Stimulated activated CD8-positive, alpha-beta memory T cell treated with anti-CD3 and anti-CD28 coated beads, Interleukin-15, amount 100 ng/mL, for 4 hours (primary cell): ENCODE measurements at regions not wholly inside any gene's neighbourhood (a gene's known extent, or its start where the extent isn't known, plus 50 kb on each side); places are given as distances from the start of the nearest gene placed in this dataset.
"Not testable (repeated sequence)": the region's sequence is repeated elsewhere in the genome, so short reads cannot be mapped to it uniquely, and the experiment has no call there.

Source experiments
- DNase-seq, 2 donors: peaks; one replicate each; pipeline ENCODE4 v3.0.0-alpha.2; 2020; ENCODE audit warnings: low read depth in 2 of 2

DNA sequence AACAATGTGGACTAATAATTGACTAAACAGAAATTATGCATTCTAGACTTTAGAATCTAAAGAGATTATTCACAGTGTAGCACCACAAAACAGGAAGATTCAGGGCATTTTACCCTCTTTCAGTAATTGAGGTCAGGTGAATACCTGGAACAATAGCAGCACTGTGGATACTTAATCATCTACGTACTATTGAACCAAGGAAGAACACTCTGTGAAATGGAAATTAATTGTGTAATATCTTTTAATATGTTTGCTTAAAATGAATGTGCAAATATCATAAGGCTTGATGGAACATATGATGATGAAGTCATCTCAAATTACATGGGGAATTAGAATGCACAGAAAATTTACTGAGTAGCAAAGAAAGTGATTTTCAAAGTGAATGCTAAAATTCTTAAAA is 68.5 kb upstream of the MAP9 start:
- no peak for DNase-seq

DNA sequence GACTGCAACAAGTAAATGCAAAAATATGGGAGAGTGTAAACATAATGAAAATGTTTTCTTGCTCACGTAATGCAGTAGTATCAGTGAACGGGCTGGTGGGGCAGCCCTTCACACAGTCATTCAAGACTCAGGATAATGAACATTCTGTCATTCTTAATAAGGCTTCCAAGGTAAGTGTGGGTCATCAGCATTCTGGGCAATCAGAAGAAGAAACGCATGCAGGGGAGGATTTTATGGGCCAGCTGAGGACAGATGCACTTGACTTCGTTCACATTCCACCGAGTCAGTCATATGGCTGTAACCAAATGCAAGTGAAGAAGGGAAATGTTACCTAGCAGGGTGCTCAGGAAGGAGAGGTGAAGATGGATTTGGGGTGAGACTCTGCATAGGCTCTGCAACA is 68.0 kb upstream of the MAP9 start:
- DNase-seq, result no peak

DNA sequence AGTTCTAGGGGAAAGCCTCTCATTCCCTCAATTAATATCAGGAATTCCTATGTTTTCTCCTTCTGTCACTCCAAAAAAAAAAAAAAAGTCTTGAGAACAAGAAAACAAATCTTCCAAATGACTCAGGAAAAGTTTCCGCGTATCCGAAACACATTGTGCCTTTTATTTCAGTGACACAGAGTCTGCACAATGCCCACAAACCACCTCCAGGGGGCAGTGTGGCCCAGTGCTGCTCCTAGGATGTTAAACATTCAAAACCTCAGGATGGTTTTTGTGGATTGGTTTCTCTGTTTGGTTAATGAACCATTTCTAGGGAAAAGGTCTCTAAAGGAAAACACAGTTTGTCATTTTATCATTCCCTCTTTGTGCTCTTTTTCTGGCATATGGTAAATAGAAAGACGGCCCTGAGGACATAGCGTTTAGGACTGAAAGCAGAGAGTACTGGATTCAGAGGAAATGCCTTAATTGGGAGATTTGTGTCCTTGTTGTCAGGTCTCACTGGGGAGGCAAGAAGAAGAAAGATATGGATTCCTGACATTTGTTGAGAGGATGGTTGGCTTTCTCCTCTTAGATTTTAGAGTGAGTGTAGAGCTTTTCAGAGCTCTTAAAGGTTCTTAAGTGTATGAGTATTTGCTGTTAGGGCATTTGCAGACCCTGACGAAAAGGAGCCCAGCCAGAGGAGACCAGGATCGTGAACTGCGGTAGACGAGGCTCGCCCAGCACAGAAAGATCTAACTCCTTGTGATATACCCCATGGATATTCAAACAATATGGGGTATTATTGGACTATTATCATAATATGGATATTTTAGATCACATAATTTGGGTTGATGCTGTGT is 65.7 kb upstream of the MAP9 start:
- DNase-seq, result peak; percentile 7 to 27

DNA sequence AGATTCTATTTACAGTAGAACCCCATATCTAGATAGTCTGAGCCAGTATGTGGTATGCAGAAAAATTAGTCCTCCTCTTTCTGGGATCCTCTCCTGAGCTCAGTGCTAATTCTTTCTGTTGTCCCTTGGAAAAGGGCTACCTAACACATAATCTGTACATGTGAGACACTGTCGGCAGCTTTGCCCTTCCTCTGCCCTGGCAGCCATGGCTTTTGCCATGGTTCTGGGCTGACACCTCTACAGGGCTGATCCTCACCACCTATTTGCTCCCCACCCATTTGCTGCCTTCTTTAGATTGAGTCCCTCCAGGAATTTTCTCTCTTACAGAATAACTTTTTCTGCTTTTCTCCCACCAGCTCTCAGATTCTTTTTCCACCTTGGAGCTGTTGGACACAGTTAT is 64.7 kb upstream of the MAP9 start:
- DNase-seq, result no peak

DNA sequence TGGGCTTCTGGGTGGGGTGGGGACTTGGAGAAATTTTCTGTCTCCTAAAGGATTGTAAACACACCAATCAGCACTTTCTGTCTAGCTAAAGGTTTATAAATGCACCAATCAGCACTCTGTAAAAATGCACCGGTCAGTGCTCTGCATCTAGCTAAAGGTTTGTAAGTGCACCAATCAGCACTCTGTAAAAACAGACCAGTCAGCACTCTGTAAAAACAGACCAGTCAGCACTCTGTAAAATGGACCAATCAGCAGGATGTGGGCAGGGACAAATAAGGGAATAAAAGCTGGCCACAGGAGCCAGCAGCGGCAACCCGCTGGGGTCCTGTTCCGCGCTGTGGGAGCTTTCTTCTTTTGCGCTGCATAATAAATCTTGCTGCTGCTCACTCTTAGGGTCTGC is 63.0 kb upstream of the MAP9 start:
- DNase-seq, result not testable (repeated sequence)

DNA sequence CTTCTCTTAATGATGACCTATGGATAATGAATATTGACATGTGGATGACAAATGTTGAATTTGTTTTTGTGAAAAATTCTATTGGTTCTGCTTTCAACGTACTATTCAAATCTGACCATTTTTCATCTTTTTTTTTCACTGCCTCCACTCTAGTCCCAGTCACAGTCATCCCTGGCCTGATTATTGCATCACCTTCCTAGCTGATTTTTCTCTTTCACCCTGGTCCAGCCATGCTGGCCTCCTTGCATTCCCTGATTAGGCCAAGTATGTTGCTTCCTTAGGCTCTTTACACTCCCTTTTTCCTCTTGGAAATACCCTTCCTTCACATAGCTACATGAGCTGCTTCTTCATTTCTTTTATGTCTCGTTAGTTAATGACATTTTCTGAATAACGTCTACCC is 58.1 kb upstream of the MAP9 start:
- DNase-seq, result no peak

DNA sequence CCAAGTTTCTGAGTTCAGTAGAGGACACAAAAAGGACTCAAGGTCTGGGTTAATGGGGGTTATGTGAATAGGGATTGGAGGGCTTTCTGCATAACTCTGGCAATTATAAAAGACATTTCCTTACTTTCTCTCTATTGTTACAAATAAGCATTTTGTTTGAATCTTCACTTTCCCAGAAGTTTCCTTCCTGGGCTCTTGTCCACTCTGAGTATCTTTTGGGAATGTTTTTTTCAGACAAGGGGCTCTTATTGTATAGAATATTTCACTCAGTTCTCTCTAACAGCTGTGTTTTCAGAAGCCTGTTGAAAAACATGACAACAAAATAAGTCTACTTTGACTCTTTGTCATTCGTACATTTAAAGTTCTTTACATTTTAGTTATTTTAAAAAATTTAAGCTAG is 57.6 kb upstream of the MAP9 start:
- no peak for DNase-seq

DNA sequence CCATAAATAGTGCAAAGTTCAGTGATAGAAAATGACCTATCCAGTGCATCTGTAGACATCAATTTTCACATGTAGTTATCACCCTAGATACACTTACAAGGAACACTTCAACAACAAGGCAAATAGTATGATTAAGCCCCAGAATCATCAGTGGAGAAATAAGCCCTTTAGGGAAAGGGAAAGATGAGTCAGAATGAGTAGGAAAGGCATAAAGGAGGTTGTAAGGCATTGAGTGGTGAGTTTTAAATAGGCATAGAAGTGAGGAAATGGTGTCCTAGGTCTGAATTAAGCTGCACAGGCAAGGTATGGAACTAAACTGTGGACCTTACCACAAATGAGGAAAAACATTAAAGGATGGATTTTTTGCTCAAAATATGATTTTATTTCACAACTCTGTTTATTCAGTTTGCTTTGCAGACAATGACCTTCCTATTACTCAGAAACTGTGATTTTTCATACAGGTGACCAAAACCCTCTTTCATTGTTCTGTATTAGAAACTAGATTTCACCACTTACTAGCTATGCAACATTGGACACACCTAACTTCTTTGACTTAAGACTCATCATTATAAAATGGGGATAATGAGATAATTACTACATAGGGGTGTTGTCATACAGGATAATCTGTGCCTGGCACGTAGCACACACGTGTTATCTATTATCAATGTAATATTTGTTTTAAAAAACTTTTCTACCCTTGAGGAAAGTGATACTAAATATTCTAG is 57.0 kb upstream of the MAP9 start:
- DNase-seq, result no peak

DNA sequence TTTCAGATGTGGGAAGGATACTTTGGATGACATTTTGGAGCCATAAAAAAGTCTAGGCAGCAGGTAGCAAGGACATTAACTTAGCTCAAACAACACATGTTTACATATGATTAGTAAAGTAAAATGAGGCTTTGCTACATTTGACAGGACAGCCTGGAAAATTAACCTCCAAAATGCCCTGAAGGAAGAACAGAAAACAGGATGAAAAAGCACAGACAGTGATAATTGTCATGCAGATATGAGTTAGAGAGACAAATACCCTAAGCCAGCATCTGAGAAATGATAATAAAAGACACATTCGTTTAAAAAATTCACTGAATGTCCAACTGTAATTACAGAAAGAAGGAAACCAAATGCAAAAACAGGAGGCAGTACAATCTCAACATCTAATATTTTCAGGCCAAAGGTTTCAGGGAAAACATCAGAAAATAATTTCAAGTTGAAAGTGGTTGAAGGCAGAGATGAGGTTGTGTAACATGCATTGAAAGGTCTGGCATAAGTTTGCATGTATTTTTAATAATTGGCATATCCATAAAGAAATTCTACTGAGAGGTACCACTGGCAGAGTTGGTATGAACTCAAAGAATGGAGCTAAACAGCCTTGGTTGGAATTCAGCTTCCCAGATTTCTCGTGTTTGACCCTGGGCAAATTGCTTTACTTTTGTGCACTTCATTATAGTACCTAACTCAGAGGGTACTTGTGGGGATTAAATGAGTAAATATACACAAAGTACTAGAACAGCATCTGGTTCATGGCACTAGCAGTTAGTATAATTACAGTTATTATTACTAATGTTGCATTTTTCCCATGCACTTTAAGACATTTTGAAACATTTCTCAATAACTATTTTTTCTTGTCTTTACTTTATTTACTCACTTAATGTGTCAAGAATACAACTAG is 54.4 kb upstream of the MAP9 start:
- DNase-seq, result no peak

DNA sequence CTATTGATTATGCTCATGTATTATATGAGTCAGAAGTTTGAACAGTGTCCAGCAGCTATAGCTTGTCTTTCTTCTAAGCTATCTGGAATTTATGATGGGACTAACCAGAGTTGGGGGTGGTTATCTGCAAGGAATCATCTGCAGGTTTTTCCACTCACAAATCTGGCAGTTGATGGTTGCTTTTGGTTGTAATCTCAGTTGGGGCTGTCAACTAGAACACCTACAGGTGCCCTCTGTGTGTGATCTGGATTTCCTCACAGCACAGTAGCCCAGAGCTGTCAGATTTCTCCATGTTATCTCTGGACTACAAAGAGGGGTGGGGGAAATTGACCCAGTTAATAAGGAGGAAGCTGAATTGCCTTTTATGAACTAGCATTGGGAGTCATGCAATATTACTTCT is 51.4 kb upstream of the MAP9 start:
- DNase-seq, result no peak

DNA sequence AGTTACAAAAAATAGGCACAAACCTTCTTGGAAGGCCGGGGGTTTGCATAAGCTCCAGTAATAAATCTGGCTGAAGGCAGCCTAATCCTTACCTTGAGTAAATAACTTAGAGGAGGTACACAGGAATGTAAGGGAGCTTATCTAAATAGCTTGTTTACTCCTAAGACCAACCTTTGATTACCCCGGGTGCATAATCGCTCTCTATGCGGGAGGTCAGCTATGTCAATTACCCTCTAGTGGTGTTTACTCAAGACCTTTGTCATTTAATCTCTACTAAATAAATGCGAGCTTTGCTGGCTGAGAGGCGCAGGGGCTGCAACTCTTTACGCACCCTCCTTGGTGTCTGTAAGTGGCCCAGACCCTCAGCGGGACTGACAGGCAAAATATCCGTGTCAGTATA is 50.2 kb upstream of the MAP9 start:
- no peak for DNase-seq
